SK-N-SH treated with all-trans-retinoic acid at 6 μM for 48 hours (cell line): ENCODE measurements at regions not wholly inside any gene's neighbourhood (a gene's known extent, or its start where the extent isn't known, plus 50 kb on each side); places are given as distances from the start of the nearest gene placed in this dataset.

Experiments used
- ARNTL ChIP-seq: fragments of 450-650 bp; formaldehyde crosslinking; IDR thresholded peaks from 2 replicates; pipeline ENCODE4 v1.5.0; 2020; ENCODE audit warnings: low read depth, mild to moderate bottlenecking, moderate library complexity, borderline replicate concordance
- BACH2 ChIP-seq: fragments of 250-450 bp; sonication (Bioruptor Pico); IDR thresholded peaks from 2 replicates; pipeline ENCODE4 v1.9.0; 2021; ENCODE audit warnings: mild to moderate bottlenecking, borderline replicate concordance
- CSDC2 ChIP-seq: fragments of 250-450 bp; sonication (Bioruptor Pico); IDR thresholded peaks from 2 replicates; pipeline ENCODE4 v1.5.0; 2020; ENCODE audit warnings: mild to moderate bottlenecking, moderate library complexity
- ZFP30 ChIP-seq: fragments of 450-650 bp; formaldehyde crosslinking; IDR thresholded peaks from 2 replicates; pipeline ENCODE4 v1.5.0; 2022; ENCODE audit warnings: mild to moderate bottlenecking, moderate library complexity
- TF ChIP-seq, protein P1 (sequence below): fragments of 250-450 bp; sonication (Bioruptor Pico); IDR thresholded peaks from 2 replicates; pipeline ENCODE4 v1.8.0; 2020; ENCODE audit warnings: mild to moderate bottlenecking, moderate library complexity, borderline replicate concordance
- TF ChIP-seq, protein P2 (sequence below): fragments of 250-450 bp; sonication (Bioruptor Pico); IDR thresholded peaks from 2 replicates; pipeline ENCODE4 v1.5.1; 2021; ENCODE audit warnings: mild to moderate bottlenecking, moderate library complexity

DNA sequence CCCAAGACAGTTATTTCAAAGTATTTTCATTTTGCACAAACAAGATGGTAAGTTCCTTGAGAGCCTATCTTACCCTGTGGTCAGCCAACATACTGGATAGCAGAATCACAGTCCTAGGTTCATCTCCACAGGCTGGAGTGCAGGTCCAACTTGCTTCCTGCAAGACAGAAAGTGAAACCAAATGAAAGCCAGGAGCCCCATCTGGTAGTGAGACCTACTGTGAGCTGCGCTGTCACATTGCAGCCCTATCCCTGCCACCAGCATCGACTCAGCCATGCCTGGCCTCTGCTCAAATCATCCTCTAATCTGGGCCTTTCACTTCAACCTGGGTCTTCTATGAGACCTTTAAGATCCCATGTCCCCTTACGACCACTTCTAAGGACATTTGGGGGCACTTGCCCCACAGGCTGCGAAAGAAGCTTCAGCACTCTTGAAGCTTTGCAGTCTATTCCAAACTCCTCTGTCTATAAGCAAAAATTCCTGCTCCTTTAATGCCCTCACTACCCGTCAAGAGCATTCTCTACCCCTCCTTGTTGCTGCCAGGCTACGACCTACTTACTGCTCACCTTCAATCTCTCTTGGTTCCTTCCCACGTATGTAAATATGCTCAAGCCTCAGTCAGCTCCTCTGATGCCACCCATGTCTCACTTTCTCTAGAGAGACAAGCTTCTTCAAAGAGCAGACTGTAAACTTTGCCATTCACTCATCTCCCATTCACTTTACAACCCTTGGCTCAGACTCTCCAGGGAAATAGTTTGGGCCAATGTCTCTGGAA is 55.9 kb upstream of the TSPAN11 start:
- no peak for TF ChIP-seq ARNTL (CRISPR knock-in tag)
- no peak for TF ChIP-seq BACH2 (CRISPR knock-in tag)
- no peak for TF ChIP-seq ZFP30 (CRISPR knock-in tag)
- TF ChIP-seq, protein P1, sequence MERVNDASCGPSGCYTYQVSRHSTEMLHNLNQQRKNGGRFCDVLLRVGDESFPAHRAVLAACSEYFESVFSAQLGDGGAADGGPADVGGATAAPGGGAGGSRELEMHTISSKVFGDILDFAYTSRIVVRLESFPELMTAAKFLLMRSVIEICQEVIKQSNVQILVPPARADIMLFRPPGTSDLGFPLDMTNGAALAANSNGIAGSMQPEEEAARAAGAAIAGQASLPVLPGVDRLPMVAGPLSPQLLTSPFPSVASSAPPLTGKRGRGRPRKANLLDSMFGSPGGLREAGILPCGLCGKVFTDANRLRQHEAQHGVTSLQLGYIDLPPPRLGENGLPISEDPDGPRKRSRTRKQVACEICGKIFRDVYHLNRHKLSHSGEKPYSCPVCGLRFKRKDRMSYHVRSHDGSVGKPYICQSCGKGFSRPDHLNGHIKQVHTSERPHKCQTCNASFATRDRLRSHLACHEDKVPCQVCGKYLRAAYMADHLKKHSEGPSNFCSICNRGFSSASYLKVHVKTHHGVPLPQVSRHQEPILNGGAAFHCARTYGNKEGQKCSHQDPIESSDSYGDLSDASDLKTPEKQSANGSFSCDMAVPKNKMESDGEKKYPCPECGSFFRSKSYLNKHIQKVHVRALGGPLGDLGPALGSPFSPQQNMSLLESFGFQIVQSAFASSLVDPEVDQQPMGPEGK (CRISPR knock-in tag), result no peak
- TF ChIP-seq, protein P2, sequence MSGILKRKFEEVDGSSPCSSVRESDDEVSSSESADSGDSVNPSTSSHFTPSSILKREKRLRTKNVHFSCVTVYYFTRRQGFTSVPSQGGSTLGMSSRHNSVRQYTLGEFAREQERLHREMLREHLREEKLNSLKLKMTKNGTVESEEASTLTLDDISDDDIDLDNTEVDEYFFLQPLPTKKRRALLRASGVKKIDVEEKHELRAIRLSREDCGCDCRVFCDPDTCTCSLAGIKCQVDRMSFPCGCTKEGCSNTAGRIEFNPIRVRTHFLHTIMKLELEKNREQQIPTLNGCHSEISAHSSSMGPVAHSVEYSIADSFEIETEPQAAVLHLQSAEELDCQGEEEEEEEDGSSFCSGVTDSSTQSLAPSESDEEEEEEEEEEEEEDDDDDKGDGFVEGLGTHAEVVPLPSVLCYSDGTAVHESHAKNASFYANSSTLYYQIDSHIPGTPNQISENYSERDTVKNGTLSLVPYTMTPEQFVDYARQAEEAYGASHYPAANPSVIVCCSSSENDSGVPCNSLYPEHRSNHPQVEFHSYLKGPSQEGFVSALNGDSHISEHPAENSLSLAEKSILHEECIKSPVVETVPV (CRISPR knock-in tag), result no peak
- TF ChIP-seq CSDC2, result no peak
